CD4-positive, alpha-beta T cell (primary cell): ENCODE measurements at regions not wholly inside any gene's neighbourhood (a gene's known extent, or its start where the extent isn't known, plus 50 kb on each side); places are given as distances from the start of the nearest gene placed in this dataset.

Experiments used
- ATAC-seq: fragments of 200-7000 bp; cut with Tn5 transposase; one replicate; pipeline ENCODE4 v1.10.0; 2022; ENCODE audit warnings: mild to moderate bottlenecking; ENCODE audit not compliant: poor library complexity
- CTCF ChIA-PET: fragments of 350-600 bp; sonication (Branson Sonifier 250); formaldehyde crosslinking; loops from one replicate; lab custom pipeline; 2021; ENCODE audit warnings: antibody characterized with exemption, inconsistent platforms; lab: Charles Lee
- POLR2A ChIA-PET: fragments of 350-600 bp; sonication (Branson Sonifier 250); formaldehyde crosslinking; loops from one replicate; lab custom pipeline; 2021; ENCODE audit warnings: antibody characterized with exemption, inconsistent platforms; lab: Charles Lee
- DNase-seq, 14 experiments: peaks; one replicate each; pipeline ENCODE4 v3.0.0-alpha.2; 2013 to 2020; ENCODE audit warnings: mixed read lengths in 2 of 14
- H3K27ac ChIP-seq, 2 donors: one replicate each; pipeline versions ENCODE4 v1.5.1 to v1.7.0; 2013; ENCODE audit warnings: low read length in 2 of 2, low read depth in 1 of 2, mild to moderate bottlenecking in 1 of 2
- H3K27me3 ChIP-seq, 2 experiments: 1 replicate in 1 of 2; 2 replicates in 1 of 2; pipeline versions ENCODE4 v1.6.1 to v1.7.0; 2013; ENCODE audit warnings: low read length in 2 of 2, control low read depth in 1 of 2, mild to moderate bottlenecking in 1 of 2, moderate library complexity in 1 of 2; ENCODE audit not compliant: insufficient read depth in 2 of 2, control insufficient read depth in 1 of 2
- H3K36me3 ChIP-seq: one replicate; pipeline ENCODE4 v1.6.1; 2013; ENCODE audit warnings: low read length, control low read depth; ENCODE audit not compliant: insufficient read depth
- H3K4me1 ChIP-seq: one replicate; pipeline ENCODE4 v1.6.1; 2013; ENCODE audit warnings: low read length, control low read depth; ENCODE audit not compliant: insufficient read depth
- H3K4me3 ChIP-seq: one replicate; pipeline ENCODE4 v1.5.1; 2013; ENCODE audit warnings: mild to moderate bottlenecking, low read length, moderate library complexity
- H3K9me3 ChIP-seq, 2 experiments: 1 replicate in 1 of 2; 2 replicates in 1 of 2; pipeline versions ENCODE4 v1.6.1 to v1.7.0; 2013; ENCODE audit warnings: low read length in 2 of 2, mild to moderate bottlenecking in 2 of 2, control low read depth in 1 of 2, moderate library complexity in 1 of 2; ENCODE audit not compliant: control insufficient read depth in 1 of 2, insufficient read depth in 1 of 2
- H3K27ac Mint-ChIP-seq: one replicate; pipeline ENCODE4 v1.8.0; 2020; ENCODE audit warnings: mixed read lengths
- H3K27me3 Mint-ChIP-seq: one replicate; pipeline ENCODE4 v1.8.0; 2021; ENCODE audit warnings: mixed read lengths
- H3K36me3 Mint-ChIP-seq: one replicate; pipeline ENCODE4 v1.8.0; 2021; ENCODE audit warnings: low read depth, mixed read lengths
- H3K4me1 Mint-ChIP-seq: one replicate; pipeline ENCODE4 v1.8.0; 2021; ENCODE audit warnings: low read depth, mixed read lengths
- H3K4me3 Mint-ChIP-seq: one replicate; pipeline ENCODE4 v1.8.0; 2020; ENCODE audit warnings: mild to moderate bottlenecking, mixed read lengths
- H3K9me3 Mint-ChIP-seq: one replicate; pipeline ENCODE4 v1.8.0; 2020; ENCODE audit warnings: mixed read lengths
- intact Hi-C, 2 experiments: fragments of 100-400 bp; cut with DNase I in 1 of 2; cut with micrococcal nuclease in 1 of 2; formaldehyde crosslinking; loops; one replicate each; pipeline versions ENCODE4 v1.15.1 to v1.9.0; 2023 to 2025; cut with DNase I, micrococcal nuclease
- TF ChIP-seq, protein P1 (sequence below): fragments of 200-600 bp; IDR thresholded peaks from one replicate; pipeline ENCODE4 v1.8.0; 2022; ENCODE audit warnings: antibody characterized with exemption, mild to moderate bottlenecking

DNA sequence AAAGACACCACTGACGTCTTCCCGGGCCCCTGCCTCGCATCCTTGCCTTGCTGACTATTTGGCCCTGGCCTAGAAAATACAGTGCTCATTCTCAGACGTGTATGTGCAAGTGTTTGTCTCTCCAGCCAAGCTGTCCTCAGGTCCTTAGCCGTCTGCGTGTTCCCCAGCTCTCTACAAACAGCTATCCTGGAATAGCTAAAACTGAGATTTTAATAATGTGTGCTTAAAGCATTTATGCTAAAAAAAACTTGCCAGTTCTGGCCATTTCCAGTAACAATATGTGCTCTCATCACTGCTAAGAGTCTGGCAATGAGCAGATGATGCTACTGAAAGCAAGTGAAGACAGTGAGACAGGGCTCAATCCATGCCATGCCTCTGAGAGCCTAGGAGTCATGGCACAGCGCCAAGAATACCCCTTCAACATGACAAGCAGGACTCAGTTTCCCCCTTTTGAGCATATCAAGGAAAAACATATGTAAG, 55.7 kb downstream of the IRF2BP2 start:
- ChIA-PET POLR2A (no interaction called here), CTCF (no interaction called here)
- Histone ChIP-seq H3K27ac (no peak overlapping the region), H3K4me1 (no peaks in the 10 kb centered on the region), H3K4me3 (no peak overlapping the region), H3K9me3 (no peaks in the 10 kb centered on the region), H3K36me3 (no peaks in the 10 kb centered on the region), H3K27me3 (no peaks in the 10 kb centered on the region)
- Mint-ChIP-seq H3K36me3 (no peaks in the 10 kb centered on the region), H3K27me3 (no peaks in the 10 kb centered on the region), H3K4me1 (no peaks in the 10 kb centered on the region), H3K27ac (no peak overlapping the region), H3K9me3 (no peaks in the 10 kb centered on the region), H3K4me3 (no peak overlapping the region)
- TF ChIP-seq, protein P1, sequence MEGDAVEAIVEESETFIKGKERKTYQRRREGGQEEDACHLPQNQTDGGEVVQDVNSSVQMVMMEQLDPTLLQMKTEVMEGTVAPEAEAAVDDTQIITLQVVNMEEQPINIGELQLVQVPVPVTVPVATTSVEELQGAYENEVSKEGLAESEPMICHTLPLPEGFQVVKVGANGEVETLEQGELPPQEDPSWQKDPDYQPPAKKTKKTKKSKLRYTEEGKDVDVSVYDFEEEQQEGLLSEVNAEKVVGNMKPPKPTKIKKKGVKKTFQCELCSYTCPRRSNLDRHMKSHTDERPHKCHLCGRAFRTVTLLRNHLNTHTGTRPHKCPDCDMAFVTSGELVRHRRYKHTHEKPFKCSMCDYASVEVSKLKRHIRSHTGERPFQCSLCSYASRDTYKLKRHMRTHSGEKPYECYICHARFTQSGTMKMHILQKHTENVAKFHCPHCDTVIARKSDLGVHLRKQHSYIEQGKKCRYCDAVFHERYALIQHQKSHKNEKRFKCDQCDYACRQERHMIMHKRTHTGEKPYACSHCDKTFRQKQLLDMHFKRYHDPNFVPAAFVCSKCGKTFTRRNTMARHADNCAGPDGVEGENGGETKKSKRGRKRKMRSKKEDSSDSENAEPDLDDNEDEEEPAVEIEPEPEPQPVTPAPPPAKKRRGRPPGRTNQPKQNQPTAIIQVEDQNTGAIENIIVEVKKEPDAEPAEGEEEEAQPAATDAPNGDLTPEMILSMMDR: no peak
- DNase-seq (no peak), ATAC-seq (no peak)
- intact Hi-C loops: no loop called here

DNA sequence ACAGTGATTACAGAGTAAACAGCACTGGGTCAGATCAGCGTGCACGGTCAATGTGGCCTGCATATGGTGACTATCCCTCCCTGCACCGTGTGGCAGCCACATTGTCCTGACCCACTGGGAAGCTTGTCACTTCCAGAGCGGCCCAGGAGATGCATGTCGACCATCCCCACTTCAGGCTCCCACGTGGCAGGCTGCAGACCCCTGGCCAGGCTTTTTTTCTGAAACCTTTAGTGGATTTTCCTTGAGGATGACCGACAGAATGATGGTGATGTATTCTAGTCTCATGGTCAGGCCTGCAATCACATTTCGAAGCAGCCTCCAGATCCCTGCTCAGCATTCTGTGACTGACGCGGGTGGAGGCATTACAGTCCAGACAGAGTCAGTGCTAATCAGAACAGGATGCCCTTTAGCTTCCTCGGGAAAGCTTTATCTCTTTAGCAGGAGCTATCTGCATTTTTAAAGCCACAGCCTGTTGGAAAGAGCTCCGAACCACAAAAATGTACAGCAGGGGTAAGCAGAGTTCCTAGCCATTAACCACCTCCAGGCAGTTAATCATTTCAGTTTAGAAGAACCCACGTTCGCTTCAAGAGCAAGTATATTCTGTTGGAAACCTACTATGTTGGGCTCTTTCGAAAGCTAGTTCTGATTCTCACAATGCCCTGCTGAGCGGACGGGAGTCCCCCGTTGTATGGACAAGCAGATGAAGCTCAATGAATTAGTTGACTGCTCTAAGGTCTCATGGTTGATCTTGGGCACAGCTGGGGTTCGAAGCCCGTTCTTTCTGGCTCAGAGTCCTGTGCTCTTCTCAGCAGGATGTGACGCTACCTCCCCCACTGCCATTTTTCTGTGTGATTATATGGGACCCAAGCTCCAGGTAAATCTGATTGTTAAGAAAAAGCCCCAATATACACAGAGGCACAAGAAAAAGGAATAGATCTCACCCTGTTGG, 56.5 kb downstream of the IRF2BP2 start:
- Histone ChIP-seq H3K27me3 (no peaks in the 10 kb centered on the region), H3K4me3 (no peak overlapping the region), H3K36me3 (no peaks in the 10 kb centered on the region), H3K4me1 (no peaks in the 10 kb centered on the region), H3K9me3 (no peaks in the 10 kb centered on the region), H3K27ac (no peak overlapping the region)
- Mint-ChIP-seq H3K4me1 (no peaks in the 10 kb centered on the region), H3K27ac (no peak overlapping the region), H3K36me3 (no peaks in the 10 kb centered on the region), H3K9me3 (no peaks in the 10 kb centered on the region), H3K4me3 (no peak overlapping the region), H3K27me3 (no peaks in the 10 kb centered on the region)
- intact Hi-C loops: no loop called here
- no peak for DNase-seq
- TF ChIP-seq, protein P1: no peak
- ChIA-PET POLR2A (no interaction called here), CTCF (interaction anchor here (0.5 kb wide), 1 partner anchor 170 kb away, joined by 3 read pairs; no protein-coding TSS in a partner anchor)
- no peak for ATAC-seq

DNA sequence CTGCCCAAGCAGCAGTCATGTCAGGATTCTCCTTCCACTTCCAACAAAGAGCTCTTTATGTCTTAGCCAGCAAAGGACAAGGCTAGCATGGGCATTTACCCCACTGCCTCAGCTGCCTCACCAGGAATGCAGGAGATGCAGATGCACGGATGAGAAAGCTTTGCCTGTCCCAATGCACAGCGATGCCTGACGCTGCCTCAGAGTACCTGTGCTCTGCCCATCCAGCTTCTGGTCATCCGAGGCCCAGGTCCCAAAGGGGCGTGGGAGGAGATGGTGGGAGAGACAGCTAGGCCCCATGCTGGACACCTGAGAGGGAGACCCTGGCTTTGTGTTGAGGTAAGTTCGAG, 59.0 kb downstream of the IRF2BP2 start:
- H3K27me3 Mint-ChIP-seq: no peaks in the 10 kb centered on the region
- H3K27me3 ChIP-seq: no peaks in the 10 kb centered on the region
- H3K36me3 ChIP-seq: no peaks in the 10 kb centered on the region
- CTCF ChIA-PET: no interaction called here
- no peak overlapping the region for H3K4me3 ChIP-seq
- ATAC-seq (no peak), DNase-seq (no peak)
- TF ChIP-seq, protein P1: no peak
- H3K4me1 ChIP-seq: no peaks in the 10 kb centered on the region
- H3K4me3 Mint-ChIP-seq: no peak overlapping the region
- intact Hi-C loops: no loop called here
- no peak overlapping the region for H3K27ac Mint-ChIP-seq
- H3K36me3 Mint-ChIP-seq: no peaks in the 10 kb centered on the region
- POLR2A ChIA-PET: no interaction called here
- no peaks in the 10 kb centered on the region for H3K9me3 ChIP-seq
- H3K4me1 Mint-ChIP-seq: no peaks in the 10 kb centered on the region
- H3K9me3 Mint-ChIP-seq: no peaks in the 10 kb centered on the region
- no peak overlapping the region for H3K27ac ChIP-seq
